Spleen (tissue), 7 donors: ENCODE measurements at regions not wholly inside any gene's neighbourhood (a gene's known extent, or its start where the extent isn't known, plus 50 kb on each side); places are given as distances from the start of the nearest gene placed in this dataset.

ENCODE experiments used
- CTCF ChIP-seq, 11 experiments: fragments of 200-600 bp in 7 of 11; fragments of 450-650 bp in 4 of 11; sonication (generic) in 4 of 11; IDR thresholded peaks in 8 of 11; conservative IDR thresholded peaks in 3 of 11; 1 replicate in 7 of 11; 2 replicates in 4 of 11; pipeline versions ENCODE4 v1.4.0 to v1.8.0; 2016 to 2021; ENCODE audit warnings: antibody characterized with exemption in 11 of 11, inconsistent platforms in 4 of 11, mild to moderate bottlenecking in 1 of 11
- POLR2AphosphoS5 ChIP-seq, 3 donors: sonication (generic); formaldehyde crosslinking; IDR thresholded peaks; one replicate each; pipeline ENCODE4 v1.5.1; 2017; ENCODE audit warnings: antibody characterized with exemption in 3 of 3
- donor health status: DM: no; HTN: no; CAD: no; lungs with moderate emphysema.
- donor health status: DM: no; HTN: no; CAD: no.
- donor health status: DM: no; HTN: no; CAD: no.

GRCh38 chr21:29465546-29465945 lies 166.8 kb downstream of the BACH1 start:
- TF ChIP-seq CTCF (IDR thresholded peaks at IDR 0.05 in 8 of 11, conservative IDR thresholded peaks at IDR 0.05 in 3 of 11) (no peak), POLR2AphosphoS5 (IDR thresholded peaks at IDR 0.05) (no peak)
